Right atrium auricular region (tissue), 2 donors: ENCODE measurements at regions not wholly inside any gene's neighbourhood (a gene's known extent, or its start where the extent isn't known, plus 50 kb on each side); places are given as distances from the start of the nearest gene placed in this dataset.

ENCODE experiments used
- DNase-seq: peaks from one replicate; pipeline ENCODE4 v3.0.0-alpha.2; 2019; ENCODE audit warnings: low spot score
- H3K27ac ChIP-seq, 2 donors: fragments of 200-600 bp; sonication (generic); 1 replicate in 1 of 2; 2 replicates in 1 of 2; pipeline ENCODE4 v1.5.1; 2016 to 2019
- H3K27me3 ChIP-seq, 2 donors: fragments of 200-600 bp; sonication (generic); one replicate each; pipeline versions ENCODE4 v1.5.1 to v1.6.0; 2017 to 2019
- H3K36me3 ChIP-seq: fragments of 200-600 bp; sonication (generic); one replicate; pipeline ENCODE4 v1.5.1; 2016
- H3K4me1 ChIP-seq, 2 donors: fragments of 200-600 bp; sonication (generic); one replicate each; pipeline versions ENCODE4 v1.5.1 to v1.6.0; 2017 to 2019
- H3K4me3 ChIP-seq, 2 donors: fragments of 200-600 bp; sonication (generic); 1 replicate in 1 of 2; 2 replicates in 1 of 2; pipeline ENCODE4 v1.5.1; 2017 to 2019; ENCODE audit warnings: mild to moderate bottlenecking in 1 of 2, moderate library complexity in 1 of 2
- H3K9me3 ChIP-seq, 2 donors: fragments of 200-600 bp; sonication (generic); one replicate each; pipeline ENCODE4 v1.5.1; 2019
- CTCF ChIP-seq, 2 donors: fragments of 200-600 bp; sonication (generic); IDR thresholded peaks; one replicate each; pipeline ENCODE4 v1.5.1; 2019; ENCODE audit warnings: antibody characterized with exemption in 2 of 2

GRCh38 chr10:61316676-61317265 lies 136.4 kb downstream of the TMEM26 start:
- DNase-seq = no peak
- H3K9me3 ChIP-seq = no peaks in the 10 kb centered on the region
- no peak overlapping the region for H3K4me3 ChIP-seq
- no peak overlapping the region for H3K27ac ChIP-seq
- no peaks in the 10 kb centered on the region for H3K4me1 ChIP-seq
- H3K36me3 ChIP-seq = no peaks in the 10 kb centered on the region
- no peaks in the 10 kb centered on the region for H3K27me3 ChIP-seq
- no peak for TF ChIP-seq CTCF (IDR thresholded peaks at IDR 0.05)

- no peak overlapping the region for H3K4me3 ChIP-seq
- H3K27me3 ChIP-seq = no peaks in the 10 kb centered on the region
- H3K4me1 ChIP-seq = no peaks in the 10 kb centered on the region
- no peaks in the 10 kb centered on the region for H3K9me3 ChIP-seq
- no peaks in the 10 kb centered on the region for H3K36me3 ChIP-seq
- H3K27ac ChIP-seq = no peak overlapping the region
- no peak for DNase-seq
- TF ChIP-seq CTCF (IDR thresholded peaks at IDR 0.05) = no peak
Observed at GRCh38 chr10:61314273-61314672, 138.9 kb downstream of the TMEM26 start.

- Histone ChIP-seq H3K36me3 (no peaks in the 10 kb centered on the region), H3K4me3 (no peak overlapping the region), H3K9me3 (no peaks in the 10 kb centered on the region), H3K27me3 (no peaks in the 10 kb centered on the region), H3K4me1 (no peaks in the 10 kb centered on the region), H3K27ac (no peak overlapping the region)
- DNase-seq = no peak
- TF ChIP-seq CTCF (IDR thresholded peaks at IDR 0.05) = no peak
Observed at GRCh38 chr10:61313460-61313859, 139.7 kb downstream of the TMEM26 start.

GRCh38 chr10:61304746-61305145 lies 148.4 kb downstream of the TMEM26 start:
- Histone ChIP-seq H3K4me1 (no peaks in the 10 kb centered on the region), H3K27ac (no peak overlapping the region), H3K4me3 (no peak overlapping the region), H3K27me3 (no peaks in the 10 kb centered on the region), H3K36me3 (no peaks in the 10 kb centered on the region), H3K9me3 (no peaks in the 10 kb centered on the region)
- no peak for TF ChIP-seq CTCF (IDR thresholded peaks at IDR 0.05)
- DNase-seq = no peak

- no peak overlapping the region for H3K27ac ChIP-seq
- H3K4me3 ChIP-seq = no peak overlapping the region
- H3K9me3 ChIP-seq = peaks cover 0 to 9% of the 10 kb centered on the region in 2 donors
- no peak for TF ChIP-seq CTCF (IDR thresholded peaks at IDR 0.05)
- H3K4me1 ChIP-seq = no peaks in the 10 kb centered on the region
- H3K27me3 ChIP-seq = no peaks in the 10 kb centered on the region
- H3K36me3 ChIP-seq = no peaks in the 10 kb centered on the region
- DNase-seq = no peak
Observed at GRCh38 chr10:61302124-61302523, 151.1 kb downstream of the TMEM26 start.

- TF ChIP-seq CTCF (IDR thresholded peaks at IDR 0.05) = no peak
Observed at GRCh38 chr10:61301575-61301974, 151.6 kb downstream of the TMEM26 start.

More at GRCh38 chr10:61301575-61301974, 151.6 kb downstream of the TMEM26 start:
- no peak overlapping the region for H3K27ac ChIP-seq
- no peaks in the 10 kb centered on the region for H3K4me1 ChIP-seq
- H3K9me3 ChIP-seq = peaks cover 0 to 9% of the 10 kb centered on the region in 2 donors
- H3K4me3 ChIP-seq = no peak overlapping the region
- DNase-seq = no peak
- no peaks in the 10 kb centered on the region for H3K27me3 ChIP-seq
- no peaks in the 10 kb centered on the region for H3K36me3 ChIP-seq
